IPS-NIHi7 (cell line): ENCODE measurements at regions not wholly inside any gene's neighbourhood (a gene's known extent, or its start where the extent isn't known, plus 50 kb on each side); places are given as distances from the start of the nearest gene placed in this dataset.
"Not testable (repeated sequence)": the region's sequence is repeated elsewhere in the genome, so short reads cannot be mapped to it uniquely, and the experiment has no call there.

ENCODE experiments used
- DNase-seq: peaks from one replicate; pipeline ENCODE4 v3.0.0; 2012; ENCODE audit warnings: mixed read lengths; ENCODE audit errors: extremely low spot score

GRCh38 chr7:49479936-49480544 is 293.4 kb upstream of the VWC2 start:
- DNase-seq: no peak

- DNase-seq: no peak
Observed at GRCh38 chr7:49481075-49481474, 292.4 kb upstream of the VWC2 start.

- DNase-seq: peak; percentile 22
Observed at GRCh38 chr7:49483142-49483541, 290.3 kb upstream of the VWC2 start.

DNA sequence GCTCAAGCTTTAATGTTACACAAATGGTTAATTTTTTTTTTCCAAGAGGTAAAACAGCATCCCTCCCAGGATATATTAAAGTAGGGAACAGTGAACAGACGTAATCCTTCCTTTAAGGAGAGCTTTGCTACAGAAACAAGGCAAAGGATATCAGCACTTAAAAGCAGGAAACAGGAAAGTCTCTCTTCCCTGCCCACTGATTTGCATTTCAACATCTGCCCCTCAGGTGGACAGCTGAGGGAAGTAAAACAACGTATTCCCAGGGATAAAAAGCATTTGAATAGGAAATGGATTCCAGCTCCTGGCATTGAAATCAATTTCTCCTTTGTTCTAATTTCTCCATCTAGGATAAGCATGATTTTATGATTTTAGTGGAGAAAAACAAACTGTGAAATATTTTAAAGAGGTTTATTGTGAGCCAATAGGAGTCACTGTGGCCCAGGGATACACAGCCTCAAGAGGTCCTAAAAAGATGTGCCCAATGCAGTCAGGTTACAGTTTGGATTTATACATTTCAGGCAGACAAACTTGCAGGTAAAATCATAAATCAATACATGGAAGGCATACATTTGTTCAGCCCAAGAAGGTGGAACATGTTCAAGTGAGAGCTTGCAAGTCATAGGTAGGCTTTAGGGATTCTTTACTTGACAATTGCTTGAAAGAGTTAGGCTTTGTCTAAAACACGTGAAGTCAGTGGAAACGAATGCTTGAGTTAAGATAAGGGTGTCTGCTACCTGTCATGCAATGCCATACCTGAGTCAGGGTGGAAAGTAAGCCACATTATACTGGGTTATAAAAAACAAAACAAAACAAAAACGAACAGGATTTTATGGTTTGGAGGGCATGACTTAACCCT is 286.2 kb upstream of the VWC2 start:
- no peak for DNase-seq

DNA sequence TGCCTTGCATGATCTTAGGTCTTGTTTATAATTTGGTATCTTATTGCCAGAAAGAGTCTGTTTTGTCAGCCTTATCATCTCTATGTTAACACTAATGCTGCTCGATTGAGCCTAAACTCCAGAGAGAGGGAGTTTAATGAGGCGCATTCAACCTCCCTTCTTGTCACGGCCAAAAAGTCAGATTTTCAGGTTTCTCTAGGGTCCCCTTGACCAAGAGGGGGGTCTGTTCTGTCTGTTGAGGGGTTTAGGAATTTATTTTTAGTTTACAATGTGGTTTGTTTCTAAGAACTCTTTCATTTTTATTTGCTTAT is 285.7 kb upstream of the VWC2 start:
- DNase-seq: no peak

DNA sequence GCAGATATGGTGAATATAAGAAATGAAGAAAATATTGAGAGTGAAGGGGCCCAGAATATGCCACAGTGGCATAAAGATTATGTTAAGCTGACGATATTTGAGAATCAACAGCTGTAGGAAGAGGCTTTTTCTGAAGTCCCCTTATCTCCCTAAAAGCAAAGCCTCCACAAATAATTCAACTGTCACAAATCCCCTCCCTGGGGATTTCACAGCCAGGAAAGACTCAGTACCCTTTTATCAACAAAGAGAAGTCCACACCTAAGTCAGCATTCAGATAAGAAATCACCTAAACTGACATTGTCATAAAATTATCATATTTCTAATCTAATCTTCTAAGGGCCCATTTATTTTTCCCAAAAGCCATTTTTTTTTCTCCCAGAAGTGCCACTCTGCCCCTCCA is 284.9 kb upstream of the VWC2 start:
- DNase-seq: no peak

- no peak for DNase-seq
Observed at GRCh38 chr7:49497471-49497870, 276.0 kb upstream of the VWC2 start.

- no peak for DNase-seq
Observed at GRCh38 chr7:49500741-49501140, 272.7 kb upstream of the VWC2 start.

DNA sequence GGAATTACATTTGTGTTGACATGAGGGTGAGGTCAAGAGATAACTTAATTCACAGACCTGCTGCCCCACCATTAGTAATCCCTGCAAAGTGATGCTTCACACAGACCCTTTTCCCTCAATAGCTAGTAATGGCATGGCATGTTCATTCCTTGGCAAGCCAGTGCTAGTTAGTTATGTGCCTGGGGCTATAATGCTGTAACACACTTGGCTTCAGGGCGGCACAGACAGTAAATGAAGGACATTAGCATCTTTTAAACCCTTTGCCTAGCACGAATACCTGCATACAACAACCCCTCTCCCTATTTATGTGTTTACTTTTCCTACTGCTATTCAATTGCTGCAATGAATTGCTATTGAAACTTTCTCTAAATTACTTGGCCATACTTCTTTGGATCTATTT is 266.2 kb upstream of the VWC2 start:
- DNase-seq: not testable (repeated sequence)

DNA sequence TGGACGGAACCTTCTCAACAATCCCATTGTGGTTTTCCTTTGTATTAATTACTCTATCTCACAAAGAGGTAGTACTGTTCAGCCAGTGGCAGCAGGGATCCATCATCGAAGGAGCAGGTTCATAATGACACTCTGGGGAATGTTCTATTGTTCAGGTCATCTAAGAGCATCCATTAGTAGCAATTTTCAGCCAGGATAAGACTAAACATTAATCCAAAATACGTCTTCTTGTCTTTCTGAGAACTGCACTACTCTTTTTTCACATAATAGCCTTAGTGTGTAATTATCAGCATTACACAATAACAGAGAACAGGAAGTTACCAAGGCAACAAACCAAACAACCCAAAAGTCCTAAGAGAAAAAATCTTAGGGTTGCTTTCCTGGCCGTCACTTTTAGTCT is 259.5 kb upstream of the VWC2 start:
- DNase-seq: no peak

- no peak for DNase-seq
Observed at GRCh38 chr7:49520951-49521350, 252.5 kb upstream of the VWC2 start.

DNA sequence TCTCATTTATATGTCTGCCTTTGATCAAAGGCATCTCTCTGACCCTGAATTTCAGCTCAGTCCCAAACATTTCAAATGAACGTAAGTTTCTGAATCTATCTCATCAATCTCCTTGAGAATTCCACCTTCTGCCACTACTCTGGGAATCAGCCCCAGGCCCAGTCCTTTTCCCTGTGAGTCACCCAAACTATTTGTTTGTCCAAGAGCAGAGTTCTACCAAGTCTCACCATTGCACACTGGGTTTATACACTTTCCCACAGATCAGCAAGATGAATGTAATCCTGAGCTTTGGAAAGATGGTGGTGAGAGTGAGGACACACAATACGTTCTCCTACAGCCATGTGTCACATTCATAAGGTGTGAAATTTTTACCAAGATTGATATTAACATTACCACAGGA is 251.3 kb upstream of the VWC2 start:
- no peak for DNase-seq

DNA sequence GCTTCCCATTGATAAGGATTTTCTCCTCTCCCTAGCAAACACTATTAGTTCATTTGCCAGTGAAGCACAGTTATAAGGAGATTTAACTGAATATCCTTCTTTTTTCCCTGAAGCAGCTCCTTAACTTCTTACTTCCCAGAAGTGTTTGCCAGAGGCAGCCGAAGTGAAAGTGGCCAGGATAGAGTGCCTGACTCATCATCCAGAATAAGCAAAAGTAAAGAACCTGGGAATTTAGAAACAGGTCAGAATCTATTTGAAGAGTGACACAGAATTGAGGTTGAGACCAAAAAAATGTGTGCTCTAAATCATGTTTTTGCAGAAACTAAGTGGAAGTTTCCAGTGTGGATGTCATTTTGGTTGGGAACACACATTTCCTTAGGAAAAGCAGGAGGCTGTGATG is 249.6 kb upstream of the VWC2 start:
- DNase-seq: no peak

DNA sequence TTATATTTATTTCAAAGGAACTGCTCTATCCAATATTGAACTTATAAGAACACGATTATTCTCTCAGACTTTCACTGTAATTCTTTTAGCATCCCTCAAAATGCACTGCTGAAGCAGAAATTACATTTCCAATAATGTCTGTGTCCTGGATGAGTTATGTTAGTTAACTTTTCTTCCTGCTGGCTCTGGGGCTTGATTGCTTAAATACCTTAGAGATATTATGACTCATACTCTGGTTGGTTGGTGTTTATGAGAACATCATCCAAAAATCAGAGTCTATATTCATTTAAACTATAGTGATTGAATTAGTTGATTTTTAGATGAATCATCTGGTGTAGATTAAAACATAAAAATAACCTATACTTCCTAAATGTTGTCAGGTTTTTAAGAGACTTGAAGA is 246.3 kb upstream of the VWC2 start:
- DNase-seq: no peak

GRCh38 chr7:49530481-49530880 is 243.0 kb upstream of the VWC2 start:
- no peak for DNase-seq

- DNase-seq: no peak
Observed at GRCh38 chr7:49563693-49564378, 209.6 kb upstream of the VWC2 start.

DNA sequence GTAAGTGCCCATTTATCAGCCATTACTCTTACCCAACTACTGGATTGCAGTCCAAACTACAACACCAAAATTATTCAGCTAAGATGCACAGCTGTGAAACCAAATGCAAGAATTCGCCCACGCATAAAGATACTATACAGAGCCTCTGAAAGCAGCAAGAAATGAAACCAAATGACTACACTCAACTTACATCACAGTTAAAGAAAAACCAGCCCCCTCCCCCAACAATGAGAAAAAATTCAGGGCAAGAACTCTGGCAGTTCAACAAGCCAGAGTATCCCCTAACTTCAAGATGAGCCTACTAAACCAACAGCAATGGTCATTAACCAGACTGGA is 209.1 kb upstream of the VWC2 start:
- no peak for DNase-seq

DNA sequence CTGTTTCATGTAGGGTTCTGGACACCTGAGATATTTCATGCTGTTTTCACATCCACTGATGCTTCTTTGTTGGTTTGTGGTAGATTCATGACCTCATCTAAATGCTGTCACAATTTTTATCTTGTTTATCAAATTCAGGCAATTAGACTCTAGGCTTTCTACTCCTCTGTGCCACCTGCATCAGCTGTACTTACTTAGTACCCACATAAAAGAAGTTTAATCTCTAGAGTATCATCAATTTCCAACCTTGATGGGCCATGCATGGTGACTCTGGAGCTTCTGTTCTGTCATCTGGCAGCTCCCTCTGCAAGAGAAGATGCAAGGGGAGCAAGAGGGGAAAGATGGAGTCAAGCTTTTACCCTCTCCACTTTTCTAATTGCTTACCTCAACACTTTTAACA is 195.9 kb upstream of the VWC2 start:
- no peak for DNase-seq

DNA sequence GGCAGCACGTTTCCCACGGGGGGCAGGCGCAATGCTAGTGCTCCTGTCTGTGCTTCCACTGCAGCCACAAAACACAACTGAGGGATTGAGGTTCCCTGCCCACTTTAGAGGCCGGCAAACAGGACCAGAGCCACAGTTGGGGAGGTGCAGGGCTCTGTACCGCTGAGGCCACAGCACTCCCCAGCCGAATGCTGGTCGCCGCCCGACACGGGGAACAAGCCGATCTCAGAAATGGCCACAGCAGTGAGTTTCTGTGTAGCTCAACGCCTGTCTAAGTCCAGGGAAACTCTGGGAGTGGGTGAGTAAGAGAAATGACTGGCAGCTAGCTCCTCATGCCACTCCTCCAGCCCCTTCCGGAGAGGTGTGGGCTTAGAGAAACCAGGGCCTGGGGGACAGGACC is 194.0 kb upstream of the VWC2 start:
- DNase-seq: no peak

DNA sequence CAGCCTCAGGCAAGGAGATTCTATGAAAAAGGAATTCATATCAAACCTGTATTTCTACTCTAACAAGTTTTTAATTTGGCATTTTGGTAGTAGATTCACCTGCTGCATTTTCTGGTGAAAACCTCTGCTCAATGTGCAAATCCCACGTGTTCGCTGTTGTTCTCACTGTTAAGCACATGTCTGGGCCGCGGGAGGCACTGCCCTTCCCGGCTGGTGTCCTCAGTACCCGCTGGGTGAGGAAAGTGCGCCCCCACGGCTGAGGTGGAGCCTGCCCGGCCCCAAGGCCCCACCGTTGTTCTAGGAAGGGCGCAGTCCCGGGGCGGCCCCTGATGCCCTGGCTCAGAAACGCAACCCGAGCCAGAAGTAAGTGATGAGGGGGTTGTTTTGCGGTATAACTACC is 193.4 kb upstream of the VWC2 start:
- DNase-seq: peak; percentile 52

DNA sequence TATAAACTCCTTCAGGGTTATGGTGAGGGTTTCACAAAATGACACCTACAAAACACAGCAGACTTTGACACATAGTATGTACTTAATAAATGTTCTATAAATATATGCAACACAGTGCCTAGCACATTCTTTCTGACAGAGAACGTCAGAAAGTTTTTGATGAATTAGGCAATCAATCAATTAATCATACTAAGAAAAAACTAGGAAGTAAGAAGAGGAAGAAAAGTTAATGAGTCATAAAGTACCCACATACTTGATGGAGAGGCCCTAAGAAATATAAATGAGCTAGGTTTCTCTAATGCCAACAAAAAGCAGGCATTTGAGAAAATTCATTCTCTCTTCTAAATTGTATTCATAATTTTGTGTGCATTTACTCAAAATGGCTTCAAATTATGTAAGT is 192.7 kb upstream of the VWC2 start:
- no peak for DNase-seq

DNA sequence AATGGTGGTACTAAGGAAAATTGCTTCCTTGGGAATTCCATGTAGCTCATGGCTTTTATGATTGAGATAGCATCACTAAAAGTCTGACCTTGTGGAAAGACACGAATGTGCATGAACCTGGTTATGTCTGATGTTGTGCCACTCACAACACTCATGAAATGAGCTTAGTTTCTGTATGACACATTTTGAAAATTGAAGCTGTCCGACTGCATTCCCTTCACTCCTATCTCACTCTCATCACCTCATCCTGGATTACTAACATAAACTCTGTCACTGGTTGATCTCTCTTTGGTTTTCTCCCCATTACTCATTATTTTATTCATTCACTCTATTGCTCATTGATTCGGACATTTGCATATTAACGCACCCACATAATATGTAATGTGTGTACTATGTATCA is 190.0 kb upstream of the VWC2 start:
- no peak for DNase-seq
